ENCODE measurements at regions not wholly inside any gene's neighbourhood (a gene's known extent, or its start where the extent isn't known, plus 50 kb on each side); places are given as distances from the start of the nearest gene placed in this dataset.

- TF ChIP-seq POLR2A (IDR thresholded peaks at IDR 0.05; ENCODE audit: extremely low read depth, insufficient read length) (no peak), CTCF (IDR thresholded peaks at IDR 0.05; ENCODE audit: low read depth, low read length) (no peak)
Observed at GRCh38 chr6:33856655-33857054, 52.9 kb upstream of the MLN start.

All from NB4 (cell line).